HEK293 (cell line): ENCODE measurements at regions not wholly inside any gene's neighbourhood (a gene's known extent, or its start where the extent isn't known, plus 50 kb on each side); places are given as distances from the start of the nearest gene placed in this dataset.

Experiments
- CTCF ChIA-PET: fragments of 350-600 bp; formaldehyde crosslinking; extraction: SDS; loops from one replicate; lab custom pipeline; 2021; ENCODE audit warnings: antibody characterized with exemption; lab: Yijun Ruan, JAX
- POLR2A ChIA-PET: fragments of 300-600 bp; formaldehyde crosslinking; extraction: SDS; loops from one replicate; lab custom pipeline; 2020; ENCODE audit warnings: antibody characterized with exemption, inconsistent platforms; lab: Yijun Ruan, JAX
- H3K27ac ChIP-seq: fragments of 200-500 bp; sonication (Bioruptor generic); 2 replicates; pipeline ENCODE4 v1.5.1; 2014; ENCODE audit warnings: low read depth, low read length, control low read depth, inconsistent platforms; ENCODE audit errors: extremely low read depth
- H3K36me3 ChIP-seq, 2 experiments: fragments of 200-500 bp in 1 of 2; sonication (Bioruptor generic) in 1 of 2; 1 replicate in 1 of 2; 2 replicates in 1 of 2; pipeline ENCODE4 v1.5.1; 2014 to 2017; ENCODE audit warnings: inconsistent platforms in 2 of 2, low read length in 2 of 2; ENCODE audit not compliant: control insufficient read depth in 2 of 2, insufficient read depth in 1 of 2
- H3K4me1 ChIP-seq: fragments of 200-500 bp; sonication (Bioruptor generic); 2 replicates; pipeline ENCODE4 v1.5.1; 2014; ENCODE audit warnings: mild to moderate bottlenecking, low read length, inconsistent platforms; ENCODE audit not compliant: control insufficient read depth, insufficient read depth
- H3K4me3 ChIP-seq: 2 replicates; pipeline ENCODE4 v1.5.1; 2011; ENCODE audit warnings: low read depth, mild to moderate bottlenecking, control low read depth, low read length, moderate library complexity
- H3K9me3 ChIP-seq: fragments of 200-500 bp; sonication (Bioruptor generic); 2 replicates; pipeline ENCODE4 v1.5.1; 2014; ENCODE audit warnings: low read depth, low read length, inconsistent platforms; ENCODE audit not compliant: control insufficient read depth, insufficient read depth
- ATF2 ChIP-seq: fragments of 450-650 bp; formaldehyde crosslinking; IDR thresholded peaks from 2 replicates; pipeline ENCODE4 v1.5.1; 2016; ENCODE audit warnings: missing biosample characterization, missing genetic modification characterization, low read depth
- GFI1B ChIP-seq: fragments of 450-650 bp; formaldehyde crosslinking; IDR thresholded peaks from 2 replicates; pipeline ENCODE4 v1.5.1; 2016; ENCODE audit warnings: missing biosample characterization, missing genetic modification characterization
- KLF1 ChIP-seq: fragments of 450-650 bp; formaldehyde crosslinking; IDR thresholded peaks from 2 replicates; pipeline ENCODE4 v1.5.1; 2016; ENCODE audit warnings: missing biosample characterization, missing genetic modification characterization
- MZF1 ChIP-seq: fragments of 450-650 bp; formaldehyde crosslinking; IDR thresholded peaks from 2 replicates; pipeline ENCODE4 v1.5.1; 2017; ENCODE audit warnings: missing biosample characterization, missing genetic modification characterization, borderline replicate concordance
- SETDB1 ChIP-seq: IDR thresholded peaks from one replicate; pipeline ENCODE4 v1.6.1; 2017; ENCODE audit warnings: mild to moderate bottlenecking, low read length, moderate library complexity, mixed read lengths; ENCODE audit not compliant: insufficient read length
- ZBTB20 ChIP-seq: fragments of 450-650 bp; formaldehyde crosslinking; IDR thresholded peaks from 2 replicates; pipeline ENCODE4 v1.5.1; 2016; ENCODE audit warnings: missing biosample characterization, missing genetic modification characterization
- ZBTB6 ChIP-seq: fragments of 450-650 bp; formaldehyde crosslinking; IDR thresholded peaks from 2 replicates; pipeline ENCODE4 v1.5.1; 2017; ENCODE audit warnings: missing biosample characterization, missing genetic modification characterization
- ZBTB8A ChIP-seq: fragments of 450-650 bp; formaldehyde crosslinking; IDR thresholded peaks from 2 replicates; pipeline ENCODE4 v1.5.1; 2016; ENCODE audit warnings: missing biosample characterization, missing genetic modification characterization
- ZIC2 ChIP-seq: fragments of 450-650 bp; formaldehyde crosslinking; IDR thresholded peaks from 2 replicates; pipeline ENCODE4 v1.5.1; 2016; ENCODE audit warnings: missing biosample characterization, missing genetic modification characterization
- ZNF146 ChIP-seq: fragments of 450-650 bp; formaldehyde crosslinking; IDR thresholded peaks from 2 replicates; pipeline ENCODE4 v1.5.1; 2016; ENCODE audit warnings: missing biosample characterization, missing genetic modification characterization
- ZNF169 ChIP-seq: fragments of 450-650 bp; formaldehyde crosslinking; IDR thresholded peaks from 2 replicates; pipeline ENCODE4 v1.5.1; 2016; ENCODE audit warnings: missing biosample characterization, missing genetic modification characterization
- ZNF174 ChIP-seq: fragments of 450-650 bp; formaldehyde crosslinking; IDR thresholded peaks from 2 replicates; pipeline ENCODE4 v1.5.0; 2017; ENCODE audit warnings: missing biosample characterization, mild to moderate bottlenecking, missing genetic modification characterization
- ZNF214 ChIP-seq: fragments of 450-650 bp; formaldehyde crosslinking; IDR thresholded peaks from 2 replicates; pipeline ENCODE4 v1.5.1; 2017; ENCODE audit warnings: missing biosample characterization, mild to moderate bottlenecking, missing genetic modification characterization, borderline replicate concordance
- ZNF23 ChIP-seq: fragments of 450-650 bp; formaldehyde crosslinking; IDR thresholded peaks from 2 replicates; pipeline ENCODE4 v1.5.1; 2016; ENCODE audit warnings: missing biosample characterization, missing genetic modification characterization, borderline replicate concordance
- ZNF26 ChIP-seq: fragments of 450-650 bp; formaldehyde crosslinking; IDR thresholded peaks from 2 replicates; pipeline ENCODE4 v1.5.1; 2016; ENCODE audit warnings: missing biosample characterization, missing genetic modification characterization
- ZNF266 ChIP-seq: fragments of 450-650 bp; formaldehyde crosslinking; IDR thresholded peaks from 2 replicates; pipeline ENCODE4 v1.5.1; 2016; ENCODE audit warnings: missing biosample characterization, missing genetic modification characterization, low read depth
- ZNF324 ChIP-seq: fragments of 450-650 bp; formaldehyde crosslinking; IDR thresholded peaks from 2 replicates; pipeline ENCODE4 v1.5.1; 2016; ENCODE audit warnings: missing biosample characterization, missing genetic modification characterization
- ZNF404 ChIP-seq: fragments of 450-650 bp; formaldehyde crosslinking; IDR thresholded peaks from 2 replicates; pipeline ENCODE4 v1.5.1; 2017; ENCODE audit warnings: missing biosample characterization, missing genetic modification characterization
- ZNF426 ChIP-seq: fragments of 450-650 bp; formaldehyde crosslinking; IDR thresholded peaks from 2 replicates; pipeline ENCODE4 v1.5.1; 2017; ENCODE audit warnings: missing biosample characterization, missing genetic modification characterization, mild to moderate bottlenecking, inconsistent platforms, moderate library complexity
- ZNF518A ChIP-seq: fragments of 450-650 bp; formaldehyde crosslinking; conservative IDR thresholded peaks from 2 replicates; pipeline ENCODE4 v1.5.1; 2016; ENCODE audit warnings: low read depth, missing biosample characterization, missing genetic modification characterization
- ZNF544 ChIP-seq: fragments of 450-650 bp; formaldehyde crosslinking; IDR thresholded peaks from 2 replicates; pipeline ENCODE4 v1.5.0; 2017; ENCODE audit warnings: missing biosample characterization, missing genetic modification characterization
- ZNF560 ChIP-seq: fragments of 450-650 bp; formaldehyde crosslinking; IDR thresholded peaks from 2 replicates; pipeline ENCODE4 v1.5.1; 2017; ENCODE audit warnings: missing biosample characterization, missing genetic modification characterization, borderline replicate concordance
- ZNF785 ChIP-seq: fragments of 450-650 bp; formaldehyde crosslinking; IDR thresholded peaks from 2 replicates; pipeline ENCODE4 v1.5.1; 2016; ENCODE audit warnings: missing biosample characterization, missing genetic modification characterization
- ZNF792 ChIP-seq: fragments of 450-650 bp; formaldehyde crosslinking; IDR thresholded peaks from 2 replicates; pipeline ENCODE4 v1.5.1; 2016; ENCODE audit warnings: missing biosample characterization, missing genetic modification characterization

- no peak for TF ChIP-seq ZBTB20
- no peak for TF ChIP-seq ZNF544
- TF ChIP-seq, all 188 proteins: peak for 0
Measured at GRCh38 chr7:53904355-53904754, 637.8 kb upstream of the VSTM2A start (continued).

GRCh38 chr7:53917637-53918036 lies 624.5 kb upstream of the VSTM2A start:
- no peak overlapping the region for H3K27ac ChIP-seq
- TF ChIP-seq KLF1 (no peak), ATF2 (no peak), ZIC2 (tag by site-specific recombination) (no peak), ZNF26 (no peak), ZNF146 (no peak), ZNF174 (tag by site-specific recombination) (no peak)
- ChIA-PET CTCF (no interaction called here), POLR2A (no interaction called here)
- H3K9me3 ChIP-seq: no peaks in the 10 kb centered on the region
- H3K4me3 ChIP-seq: no peak overlapping the region
- no peaks in the 10 kb centered on the region for H3K4me1 ChIP-seq
- no peaks in the 10 kb centered on the region for H3K36me3 ChIP-seq

- TF ChIP-seq ZNF169 (tag by site-specific recombination) (no peak), GFI1B (tag by site-specific recombination) (no peak), ZNF146 (no peak), ZBTB20 (no peak), ZBTB6 (tag by site-specific recombination) (no peak), ZNF214 (tag by site-specific recombination) (no peak), MZF1 (tag by site-specific recombination) (no peak), ZNF324 (tag by site-specific recombination) (no peak), SETDB1 (no peak), ZNF404 (tag by site-specific recombination) (no peak)
- Histone ChIP-seq H3K36me3 (no peaks in the 10 kb centered on the region), H3K4me3 (no peak overlapping the region), H3K9me3 (no peaks in the 10 kb centered on the region), H3K4me1 (no peaks in the 10 kb centered on the region), H3K27ac (no peak overlapping the region)
- ChIA-PET CTCF (no interaction called here), POLR2A (no interaction called here)
Measured at GRCh38 chr7:53920011-53920410, 622.2 kb upstream of the VSTM2A start.

- no peak overlapping the region for H3K27ac ChIP-seq
- no peak for TF ChIP-seq ZNF785 (tag by site-specific recombination)
- no peak for TF ChIP-seq ZNF426 (tag by site-specific recombination)
- no peak for TF ChIP-seq ZBTB8A
- no peak for TF ChIP-seq ZNF792 (tag by site-specific recombination)
- no peak for TF ChIP-seq ZNF560 (tag by site-specific recombination)
- no peak for TF ChIP-seq ZNF266
- no peak for TF ChIP-seq ZNF518A (tag by site-specific recombination)
- no peak for TF ChIP-seq ZNF23 (tag by site-specific recombination)
Measured at GRCh38 chr7:53940483-53940882, 601.7 kb upstream of the VSTM2A start.

More at GRCh38 chr7:53940483-53940882, 601.7 kb upstream of the VSTM2A start:
- Histone ChIP-seq H3K36me3 (no peaks in the 10 kb centered on the region), H3K4me1 (no peaks in the 10 kb centered on the region), H3K9me3 (no peaks in the 10 kb centered on the region), H3K4me3 (no peak overlapping the region)
- ChIA-PET CTCF (no interaction called here), POLR2A (no interaction called here)
